PC-9 (cell line): ENCODE measurements at regions not wholly inside any gene's neighbourhood (a gene's known extent, or its start where the extent isn't known, plus 50 kb on each side); places are given as distances from the start of the nearest gene placed in this dataset.

Experiments
- BruUV-seq: library from RNA; stranded (reverse); fragments of 400-500 nt; replicated peaks from 2 replicates; lab custom pipeline; 2021; lab: Mats Ljungman, UMichigan
- CTCF ChIA-PET: fragments of 300-600 bp; sonication (Branson Sonifier 250); formaldehyde crosslinking; loops from one replicate; lab custom pipeline; 2022; ENCODE audit warnings: antibody characterized with exemption; lab: Charles Lee
- POLR2A ChIA-PET: fragments of 300-600 bp; sonication (Branson Sonifier 250); formaldehyde crosslinking; loops from one replicate; lab custom pipeline; 2022; ENCODE audit warnings: antibody characterized with exemption; ENCODE audit not compliant: unreplicated experiment; lab: Charles Lee
- DNase-seq, 2 experiments: peaks; one replicate each; pipeline versions ENCODE4 v3.0.0 to v3.0.0-alpha.2; 2015 to 2022; ENCODE audit warnings: mixed read lengths in 1 of 2
- H2AFZ ChIP-seq: fragments of 200-600 bp; sonication (generic); 2 replicates; pipeline ENCODE4 v1.8.1; 2017; ENCODE audit warnings: antibody characterized with exemption
- H3F3A ChIP-seq: fragments of 200-600 bp; sonication (generic); 2 replicates; pipeline ENCODE4 v1.8.1; 2017; ENCODE audit warnings: antibody characterized with exemption, mild to moderate bottlenecking, low read depth; ENCODE audit not compliant: insufficient read depth
- H3K27ac ChIP-seq: fragments of 200-600 bp; sonication (generic); 2 replicates; pipeline ENCODE4 v1.6.1; 2016; ENCODE audit warnings: mixed run types
- H3K27me3 ChIP-seq: fragments of 200-600 bp; sonication (generic); 2 replicates; pipeline ENCODE4 v1.6.1; 2016; ENCODE audit warnings: low read depth, mixed run types; ENCODE audit not compliant: insufficient read depth
- H3K36me3 ChIP-seq: fragments of 200-600 bp; sonication (generic); 2 replicates; pipeline ENCODE4 v1.6.1; 2016; ENCODE audit warnings: low read depth, mixed run types
- H3K4me1 ChIP-seq: fragments of 200-600 bp; sonication (generic); replicated peaks from 2 replicates; pipeline ENCODE4 v1.6.1; 2016; ENCODE audit warnings: mixed run types; ENCODE audit not compliant: insufficient read depth
- H3K4me2 ChIP-seq: fragments of 200-600 bp; sonication (generic); 2 replicates; pipeline ENCODE4 v1.6.1; 2017; ENCODE audit warnings: mixed run types
- H3K4me3 ChIP-seq: fragments of 200-600 bp; sonication (generic); 2 replicates; pipeline ENCODE4 v1.6.1; 2016; ENCODE audit warnings: mixed run types
- H3K79me2 ChIP-seq: fragments of 200-600 bp; sonication (generic); 2 replicates; pipeline ENCODE4 v1.6.1; 2017; ENCODE audit warnings: low read depth, mixed run types
- H3K9me2 ChIP-seq: fragments of 200-600 bp; sonication (generic); 2 replicates; pipeline ENCODE4 v1.8.1; 2017; ENCODE audit warnings: mild to moderate bottlenecking; ENCODE audit not compliant: insufficient read depth
- H3K9me3 ChIP-seq: fragments of 200-600 bp; sonication (generic); 2 replicates; pipeline ENCODE4 v1.8.1; 2016; ENCODE audit warnings: low read depth; ENCODE audit not compliant: insufficient read depth
- H4K20me1 ChIP-seq: fragments of 200-600 bp; sonication (generic); 2 replicates; pipeline ENCODE4 v1.8.1; 2017; ENCODE audit not compliant: insufficient read depth
- CTCF ChIP-seq: fragments of 200-600 bp; sonication (generic); conservative IDR thresholded peaks from 2 replicates; pipeline ENCODE4 v1.6.1; 2017; ENCODE audit warnings: mixed run types, antibody characterized with exemption, mild to moderate bottlenecking, moderate library complexity
- EZH2 ChIP-seq: fragments of 200-600 bp; sonication (generic); IDR thresholded peaks from 2 replicates; pipeline ENCODE4 v1.8.0; 2017; ENCODE audit warnings: antibody characterized with exemption, low read depth
- intact Hi-C: fragments of 100-400 bp; cut with micrococcal nuclease; formaldehyde crosslinking; loops from one replicate; pipeline ENCODE4 v1.10.0; 2022; ENCODE audit not compliant: unreplicated experiment

DNA sequence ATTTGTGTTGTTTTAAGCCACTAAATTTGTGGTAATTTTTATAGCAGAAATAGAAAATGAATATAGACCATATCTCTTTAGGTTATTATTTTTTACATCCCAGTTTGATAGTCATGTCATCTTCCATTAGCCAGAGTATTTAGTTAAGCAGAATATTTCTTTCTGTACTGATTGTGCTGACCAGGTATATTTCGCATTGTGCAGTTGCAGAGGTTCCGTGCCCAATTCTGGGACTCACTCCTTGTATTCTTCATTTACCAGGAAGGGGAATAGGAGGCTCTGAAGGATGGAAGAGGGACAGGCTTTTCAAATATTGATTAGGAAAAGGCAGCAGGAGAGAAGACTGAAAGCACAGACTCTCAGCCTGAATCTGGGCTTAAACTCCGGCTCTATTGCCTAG, 217.8 kb downstream of the AKAP7 start:
- H3K79me2 ChIP-seq: no peaks in the 10 kb centered on the region
- H3K27ac ChIP-seq: no peak overlapping the region
- no peaks in the 10 kb centered on the region for H3K4me1 ChIP-seq
- H3K9me3 ChIP-seq: no peaks in the 10 kb centered on the region
- CTCF ChIA-PET: no interaction called here
- POLR2A ChIA-PET: no interaction called here
- no peak for DNase-seq
- H3K9me2 ChIP-seq: no peaks in the 10 kb centered on the region
- no peaks in the 10 kb centered on the region for H3F3A ChIP-seq
- no peak overlapping the region for H2AFZ ChIP-seq
- intact Hi-C loops: no loop called here
- H4K20me1 ChIP-seq: no peaks in the 10 kb centered on the region
- TF ChIP-seq CTCF: no peak
- no peak for TF ChIP-seq EZH2
- H3K4me3 ChIP-seq: no peak overlapping the region
- no TSS peak for BruUV-seq
- no peaks in the 10 kb centered on the region for H3K27me3 ChIP-seq
- no peak overlapping the region for H3K4me2 ChIP-seq
- no peaks in the 10 kb centered on the region for H3K36me3 ChIP-seq

DNA sequence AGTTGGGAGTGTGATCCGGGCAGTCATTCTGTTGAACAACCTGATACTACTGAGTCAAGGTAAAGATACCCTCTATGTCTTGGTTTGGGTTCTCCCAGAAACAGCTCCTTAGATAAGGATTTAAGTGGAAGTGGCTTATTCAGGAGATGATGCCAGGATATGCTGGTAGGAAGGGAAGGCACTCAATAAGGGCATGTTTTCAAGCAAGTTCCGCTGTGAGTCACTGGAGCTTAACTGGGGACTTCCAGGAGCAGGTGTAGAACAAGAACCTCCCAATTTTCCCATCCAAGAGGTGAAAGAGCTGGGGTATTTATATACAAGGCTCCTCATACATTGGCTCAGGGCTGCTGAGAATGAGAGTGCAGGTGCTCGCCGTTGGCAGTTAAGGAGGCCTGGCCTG, 218.6 kb downstream of the AKAP7 start:
- Histone ChIP-seq H3K4me3 (no peak overlapping the region), H2AFZ (no peak overlapping the region), H3K79me2 (no peaks in the 10 kb centered on the region), H3K36me3 (no peaks in the 10 kb centered on the region), H3K27me3 (no peaks in the 10 kb centered on the region), H3K9me2 (no peaks in the 10 kb centered on the region), H3F3A (no peaks in the 10 kb centered on the region), H3K4me1 (no peaks in the 10 kb centered on the region), H3K27ac (no peak overlapping the region), H3K4me2 (no peak overlapping the region), H3K9me3 (no peaks in the 10 kb centered on the region), H4K20me1 (no peaks in the 10 kb centered on the region)
- ChIA-PET CTCF (no interaction called here), POLR2A (no interaction called here)
- no TSS peak for BruUV-seq
- no peak for TF ChIP-seq CTCF
- TF ChIP-seq EZH2: no peak
- no peak for DNase-seq
- intact Hi-C loops: no loop called here

- Histone ChIP-seq H2AFZ (no peak overlapping the region), H3K4me3 (no peak overlapping the region), H3F3A (no peaks in the 10 kb centered on the region), H3K27me3 (no peaks in the 10 kb centered on the region), H3K4me2 (no peak overlapping the region), H3K27ac (no peak overlapping the region), H3K9me3 (no peaks in the 10 kb centered on the region), H4K20me1 (no peaks in the 10 kb centered on the region), H3K79me2 (no peaks in the 10 kb centered on the region), H3K36me3 (no peaks in the 10 kb centered on the region), H3K4me1 (no peaks in the 10 kb centered on the region), H3K9me2 (no peaks in the 10 kb centered on the region)
- DNase-seq: no peak
- CTCF ChIA-PET: no interaction called here
- POLR2A ChIA-PET: no interaction called here
- TF ChIP-seq EZH2 (no peak), CTCF (no peak)
- BruUV-seq: no TSS peak
- intact Hi-C loops: no loop called here
Measured at GRCh38 chr6:131354356-131354755, 218.7 kb upstream of the ARG1 start.
